ENCODE measurements at regions not wholly inside any gene's neighbourhood (a gene's known extent, or its start where the extent isn't known, plus 50 kb on each side); places are given as distances from the start of the nearest gene placed in this dataset.
"Not testable (repeated sequence)": the region's sequence is repeated elsewhere in the genome, so short reads cannot be mapped to it uniquely, and the experiment has no call there.

- peak; percentile 96 to 97 for DNase-seq (ENCODE audit: low read depth in 2 of 2)
- no peak overlapping the region for H3K4me3 ChIP-seq (replicated peaks in 1 of 2; ENCODE audit: low read depth in 2 of 2, low read length in 2 of 2)
- TF ChIP-seq CTCF (IDR thresholded peaks at IDR 0.05; ENCODE audit: low read depth, low read length), result no peak
Measured at GRCh38 chr2:44100351-44100750, 68.3 kb upstream of the PPM1B start.

- TF ChIP-seq CTCF (IDR thresholded peaks at IDR 0.05; ENCODE audit: low read depth, low read length), result no peak
- DNase-seq (ENCODE audit: low read depth in 2 of 2), result no peak
- H3K4me3 ChIP-seq (replicated peaks in 1 of 2; ENCODE audit: low read depth in 2 of 2, low read length in 2 of 2), result no peak overlapping the region
Measured at GRCh38 chr2:44101246-44101645, 67.4 kb upstream of the PPM1B start.

- peak in 1 of 2 donors; percentile 51 for DNase-seq (ENCODE audit: low read depth in 2 of 2)
- no peak overlapping the region for H3K4me3 ChIP-seq (replicated peaks in 1 of 2; ENCODE audit: low read depth in 2 of 2, low read length in 2 of 2)
- TF ChIP-seq CTCF (IDR thresholded peaks at IDR 0.05; ENCODE audit: low read depth, low read length), result no peak
Measured at GRCh38 chr2:44102790-44103562, 65.7 kb upstream of the PPM1B start.

GRCh38 chr2:44103639-44104038 lies 65.0 kb upstream of the PPM1B start:
- no peak for TF ChIP-seq CTCF (IDR thresholded peaks at IDR 0.05; ENCODE audit: low read depth, low read length)
- no peak overlapping the region for H3K4me3 ChIP-seq (replicated peaks in 1 of 2; ENCODE audit: low read depth in 2 of 2, low read length in 2 of 2)
- no peak for DNase-seq (ENCODE audit: low read depth in 2 of 2)

- no peak for TF ChIP-seq CTCF (IDR thresholded peaks at IDR 0.05; ENCODE audit: low read depth, low read length)
Measured at GRCh38 chr2:44104855-44105271, 63.8 kb upstream of the PPM1B start.

GRCh38 chr2:44106509-44106908 lies 62.2 kb upstream of the PPM1B start:
- peak in 1 of 2 donors; percentile 36 for DNase-seq (ENCODE audit: low read depth in 2 of 2)
- not testable (repeated sequence) for H3K4me3 ChIP-seq (replicated peaks in 1 of 2; ENCODE audit: low read depth in 2 of 2, low read length in 2 of 2)

More at GRCh38 chr2:44104855-44105271, 63.8 kb upstream of the PPM1B start:
- DNase-seq (ENCODE audit: low read depth in 2 of 2), result no peak
- H3K4me3 ChIP-seq (replicated peaks in 1 of 2; ENCODE audit: low read depth in 2 of 2, low read length in 2 of 2), result no peak overlapping the region

GRCh38 chr2:44107086-44107740 lies 61.5 kb upstream of the PPM1B start:
- no peak overlapping the region for H3K4me3 ChIP-seq (replicated peaks in 1 of 2; ENCODE audit: low read depth in 2 of 2, low read length in 2 of 2)
- no peak for DNase-seq (ENCODE audit: low read depth in 2 of 2)
- TF ChIP-seq CTCF (IDR thresholded peaks at IDR 0.05; ENCODE audit: low read depth, low read length), result no peak

Data from cardiac fibroblast (primary cell).